Testis (tissue), 2 donors: ENCODE measurements at regions not wholly inside any gene's neighbourhood (a gene's known extent, or its start where the extent isn't known, plus 50 kb on each side); places are given as distances from the start of the nearest gene placed in this dataset.

Experiments
- DNase-seq: peaks from one replicate; pipeline ENCODE4 v3.0.0-alpha.2; 2019
- H3K27ac ChIP-seq, 2 donors: fragments of 200-600 bp; sonication (generic); one replicate each; pipeline ENCODE4 v1.5.1; 2019
- H3K27me3 ChIP-seq: fragments of 200-600 bp; sonication (generic); one replicate; pipeline ENCODE4 v1.5.1; 2019
- H3K36me3 ChIP-seq: fragments of 200-600 bp; sonication (generic); one replicate; pipeline ENCODE4 v1.5.1; 2017; ENCODE audit warnings: low read depth; ENCODE audit errors: missing control alignments
- H3K4me1 ChIP-seq: fragments of 200-600 bp; sonication (generic); one replicate; pipeline ENCODE4 v1.5.1; 2019
- H3K4me3 ChIP-seq, 2 donors: fragments of 200-600 bp; sonication (generic); one replicate each; pipeline ENCODE4 v1.5.1; 2017 to 2019
- H3K9me3 ChIP-seq: fragments of 200-600 bp; sonication (generic); one replicate; pipeline ENCODE4 v1.5.1; 2017
- POLR2A ChIP-seq: fragments of 450-650 bp; IDR thresholded peaks from one replicate; pipeline ENCODE4 v1.6.1; 2017; ENCODE audit warnings: antibody characterized with exemption, mild to moderate bottlenecking, moderate library complexity
- WGBS, 2 donors: methylation state at CpG; one replicate each; pipeline ENCODE4 v1.1.5; 2018; 5-methylcytosine and 5-hydroxymethylcytosine counted together
- intact Hi-C: fragments of 100-400 bp; cut with DNase I; formaldehyde crosslinking; loops from one replicate; pipeline ENCODE4 v1.15.1; 2023; ENCODE audit warnings: low total_unique reads
- TF ChIP-seq, protein P1 (sequence below), 3 experiments: fragments of 450-650 bp in 2 of 3; fragments of 200-600 bp in 1 of 3; sonication (generic) in 1 of 3; IDR thresholded peaks; one replicate each; pipeline ENCODE4 v1.5.1; 2016 to 2019; ENCODE audit warnings: antibody characterized with exemption in 3 of 3, mild to moderate bottlenecking in 2 of 3, moderate library complexity in 1 of 3

DNA sequence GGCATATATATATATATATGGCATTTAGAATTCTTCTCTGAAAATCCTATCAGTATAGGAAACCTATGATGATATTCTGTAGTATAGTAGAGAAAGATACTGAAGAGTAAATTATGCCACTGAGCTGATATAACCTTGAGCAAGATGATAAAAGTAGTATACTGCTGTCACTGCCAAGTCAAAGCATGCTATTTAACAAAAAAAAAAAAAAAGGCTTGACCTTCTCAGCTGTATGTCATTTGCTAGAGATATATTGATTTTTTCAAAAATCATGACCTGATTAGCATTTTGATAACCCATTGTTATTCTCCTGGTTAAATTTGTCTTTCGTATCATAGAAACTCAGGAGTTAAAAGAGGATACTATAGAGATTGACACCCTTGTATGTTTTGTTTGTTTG lies 299.4 kb downstream of the ADAMTS20 start:
- Histone ChIP-seq H3K9me3 (no peaks in the 10 kb centered on the region), H3K4me1 (no peaks in the 10 kb centered on the region), H3K4me3 (no peak overlapping the region), H3K27ac (no peak overlapping the region), H3K27me3 (no peaks in the 10 kb centered on the region), H3K36me3 (no peaks in the 10 kb centered on the region)
- TF ChIP-seq, protein P1, sequence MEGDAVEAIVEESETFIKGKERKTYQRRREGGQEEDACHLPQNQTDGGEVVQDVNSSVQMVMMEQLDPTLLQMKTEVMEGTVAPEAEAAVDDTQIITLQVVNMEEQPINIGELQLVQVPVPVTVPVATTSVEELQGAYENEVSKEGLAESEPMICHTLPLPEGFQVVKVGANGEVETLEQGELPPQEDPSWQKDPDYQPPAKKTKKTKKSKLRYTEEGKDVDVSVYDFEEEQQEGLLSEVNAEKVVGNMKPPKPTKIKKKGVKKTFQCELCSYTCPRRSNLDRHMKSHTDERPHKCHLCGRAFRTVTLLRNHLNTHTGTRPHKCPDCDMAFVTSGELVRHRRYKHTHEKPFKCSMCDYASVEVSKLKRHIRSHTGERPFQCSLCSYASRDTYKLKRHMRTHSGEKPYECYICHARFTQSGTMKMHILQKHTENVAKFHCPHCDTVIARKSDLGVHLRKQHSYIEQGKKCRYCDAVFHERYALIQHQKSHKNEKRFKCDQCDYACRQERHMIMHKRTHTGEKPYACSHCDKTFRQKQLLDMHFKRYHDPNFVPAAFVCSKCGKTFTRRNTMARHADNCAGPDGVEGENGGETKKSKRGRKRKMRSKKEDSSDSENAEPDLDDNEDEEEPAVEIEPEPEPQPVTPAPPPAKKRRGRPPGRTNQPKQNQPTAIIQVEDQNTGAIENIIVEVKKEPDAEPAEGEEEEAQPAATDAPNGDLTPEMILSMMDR (IDR thresholded peaks at IDR 0.05), result no peak
- no peak for TF ChIP-seq POLR2A
- intact Hi-C loops, result no loop called here
- WGBS, 2 donors, result 86 to 97% methylated on average over 1 of the region's 1 CpG
- DNase-seq, result no peak

DNA sequence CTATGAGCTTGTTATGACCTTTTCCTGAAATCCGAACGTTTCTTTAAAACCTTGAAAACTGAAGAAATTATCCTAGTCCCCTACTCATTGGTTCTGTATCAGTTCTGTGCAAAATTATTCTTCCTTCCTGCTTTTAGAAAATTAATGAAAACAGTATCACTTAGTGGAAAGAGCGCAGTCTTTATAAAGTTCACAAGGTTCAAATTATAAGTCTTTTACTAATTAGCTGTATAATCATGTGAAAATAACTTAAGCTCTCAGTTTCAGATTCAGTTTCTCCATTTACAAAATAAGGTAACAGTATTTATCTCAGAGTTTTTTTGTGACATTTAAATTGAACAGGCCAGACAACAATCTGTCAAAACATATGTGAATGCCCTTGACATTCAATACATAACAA lies 306.1 kb downstream of the ADAMTS20 start:
- WGBS, 2 donors, result 83 to 86% methylated on average over 3 of the region's 3 CpGs
- intact Hi-C loops, result no loop called here
- H3K9me3 ChIP-seq, result no peaks in the 10 kb centered on the region
- no peaks in the 10 kb centered on the region for H3K4me1 ChIP-seq
- DNase-seq, result no peak
- H3K27me3 ChIP-seq, result no peaks in the 10 kb centered on the region
- TF ChIP-seq POLR2A, result no peak
- TF ChIP-seq, protein P1 (IDR thresholded peaks at IDR 0.05), result no peak
- no peak overlapping the region for H3K4me3 ChIP-seq
- H3K36me3 ChIP-seq, result no peaks in the 10 kb centered on the region
- H3K27ac ChIP-seq, result no peak overlapping the region

- Histone ChIP-seq H3K27ac (no peak overlapping the region), H3K4me1 (no peaks in the 10 kb centered on the region), H3K4me3 (no peak overlapping the region), H3K9me3 (no peaks in the 10 kb centered on the region), H3K27me3 (no peaks in the 10 kb centered on the region), H3K36me3 (no peaks in the 10 kb centered on the region)
- intact Hi-C loops, result no loop called here
- WGBS, 2 donors, result 55 to 62% methylated on average over 2 of the region's 2 CpGs
- no peak for TF ChIP-seq POLR2A
- TF ChIP-seq, protein P1 (IDR thresholded peaks at IDR 0.05), result no peak
- no peak for DNase-seq
These were observed 310.0 kb downstream of the ADAMTS20 start for GRCh38 chr12:43241986-43242385.

DNA sequence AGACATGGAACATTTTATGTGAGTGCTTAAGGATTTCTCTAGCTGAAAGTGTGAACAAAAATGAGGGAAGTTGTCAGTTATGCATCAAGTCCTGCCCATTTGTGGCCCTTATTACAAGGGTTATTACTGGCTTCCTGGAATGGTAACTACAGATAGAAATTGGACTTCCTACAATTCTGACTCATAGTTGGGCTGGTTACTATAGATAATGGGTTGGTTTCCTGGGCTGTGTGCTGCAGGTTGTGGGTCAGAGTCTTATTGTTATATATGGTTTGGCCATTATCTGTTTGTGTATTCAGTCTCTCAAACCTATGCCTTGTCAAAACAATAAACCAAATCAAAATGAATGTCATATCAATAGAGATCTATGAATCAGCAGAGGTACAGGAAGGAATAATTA lies 313.7 kb downstream of the ADAMTS20 start:
- H3K4me3 ChIP-seq, result no peak overlapping the region
- H3K27ac ChIP-seq, result no peak overlapping the region
- no peaks in the 10 kb centered on the region for H3K9me3 ChIP-seq
- intact Hi-C loops, result no loop called here
- H3K27me3 ChIP-seq, result no peaks in the 10 kb centered on the region
- no peaks in the 10 kb centered on the region for H3K36me3 ChIP-seq
- TF ChIP-seq POLR2A, result no peak
- TF ChIP-seq, protein P1 (IDR thresholded peaks at IDR 0.05), result no peak
- no peak for DNase-seq
- no peaks in the 10 kb centered on the region for H3K4me1 ChIP-seq

DNA sequence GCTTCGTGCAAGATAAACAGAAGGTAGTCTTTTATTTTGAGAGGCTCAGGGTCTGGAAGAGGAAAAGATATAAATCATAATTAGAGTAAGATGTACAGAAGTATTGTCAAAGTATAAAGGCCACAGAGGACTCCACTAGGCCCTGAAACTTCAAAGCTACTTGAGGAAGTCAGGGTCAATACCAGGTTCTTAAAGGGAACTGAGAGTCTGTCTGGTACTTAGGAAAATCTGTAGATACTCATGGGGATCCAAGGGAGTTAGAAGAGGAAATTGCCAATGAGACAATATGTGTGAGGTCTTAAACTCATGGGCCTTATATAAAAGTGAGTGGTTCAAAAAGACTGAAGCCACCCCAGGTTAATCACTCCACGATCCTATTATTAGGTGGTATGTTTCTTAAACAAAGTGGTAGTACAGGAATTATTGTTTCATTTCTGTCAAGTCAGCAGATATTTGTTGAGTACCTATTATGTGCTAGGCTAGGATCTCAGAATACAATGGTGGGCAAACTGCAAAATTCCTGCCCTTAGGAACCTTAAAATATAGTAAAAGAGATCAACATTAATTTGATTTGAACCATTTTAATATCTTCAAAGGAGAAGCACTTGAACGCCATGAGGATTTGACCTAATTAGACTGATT lies 314.6 kb downstream of the ADAMTS20 start:
- WGBS, 2 donors, result 85 to 91% methylated on average over 3 of the region's 3 CpGs
- no peak overlapping the region for H3K27ac ChIP-seq
- no peaks in the 10 kb centered on the region for H3K36me3 ChIP-seq
- TF ChIP-seq POLR2A, result no peak
- TF ChIP-seq, protein P1 (IDR thresholded peaks at IDR 0.05), result no peak
- no peak for DNase-seq
- intact Hi-C loops, result no loop called here
- H3K4me1 ChIP-seq, result no peaks in the 10 kb centered on the region
- H3K9me3 ChIP-seq, result no peaks in the 10 kb centered on the region
- H3K27me3 ChIP-seq, result no peaks in the 10 kb centered on the region
- no peak overlapping the region for H3K4me3 ChIP-seq
